ENCODE measurements at regions not wholly inside any gene's neighbourhood (a gene's known extent, or its start where the extent isn't known, plus 50 kb on each side); places are given as distances from the start of the nearest gene placed in this dataset.

DNA sequence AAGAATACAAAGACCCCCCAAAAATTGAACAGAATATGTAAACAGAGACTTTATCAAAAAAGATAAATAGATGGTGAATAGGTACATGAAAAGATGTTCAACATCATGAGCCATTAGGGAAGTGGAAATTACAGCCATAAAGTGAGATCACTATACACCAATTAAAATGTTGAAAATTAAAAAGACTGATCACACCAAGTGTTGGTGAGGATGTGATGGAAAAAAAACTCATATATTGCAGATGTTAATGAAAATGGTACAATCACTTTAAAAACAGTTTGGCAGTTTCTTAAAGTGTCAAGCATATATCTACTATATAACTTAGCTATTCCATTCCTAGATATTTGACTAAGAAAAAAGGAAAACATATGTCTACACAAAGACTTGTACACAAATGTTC, 280.5 kb downstream of the DHX35 start:
- no peak overlapping the region for H3K4me3 ChIP-seq (ENCODE audit: low read length)
- TF ChIP-seq, protein P1, sequence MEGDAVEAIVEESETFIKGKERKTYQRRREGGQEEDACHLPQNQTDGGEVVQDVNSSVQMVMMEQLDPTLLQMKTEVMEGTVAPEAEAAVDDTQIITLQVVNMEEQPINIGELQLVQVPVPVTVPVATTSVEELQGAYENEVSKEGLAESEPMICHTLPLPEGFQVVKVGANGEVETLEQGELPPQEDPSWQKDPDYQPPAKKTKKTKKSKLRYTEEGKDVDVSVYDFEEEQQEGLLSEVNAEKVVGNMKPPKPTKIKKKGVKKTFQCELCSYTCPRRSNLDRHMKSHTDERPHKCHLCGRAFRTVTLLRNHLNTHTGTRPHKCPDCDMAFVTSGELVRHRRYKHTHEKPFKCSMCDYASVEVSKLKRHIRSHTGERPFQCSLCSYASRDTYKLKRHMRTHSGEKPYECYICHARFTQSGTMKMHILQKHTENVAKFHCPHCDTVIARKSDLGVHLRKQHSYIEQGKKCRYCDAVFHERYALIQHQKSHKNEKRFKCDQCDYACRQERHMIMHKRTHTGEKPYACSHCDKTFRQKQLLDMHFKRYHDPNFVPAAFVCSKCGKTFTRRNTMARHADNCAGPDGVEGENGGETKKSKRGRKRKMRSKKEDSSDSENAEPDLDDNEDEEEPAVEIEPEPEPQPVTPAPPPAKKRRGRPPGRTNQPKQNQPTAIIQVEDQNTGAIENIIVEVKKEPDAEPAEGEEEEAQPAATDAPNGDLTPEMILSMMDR (IDR thresholded peaks at IDR 0.05; ENCODE audit: insufficient read depth, low read depth, low read length, missing control alignments), result no peak
- DNase-seq (ENCODE audit: low read depth), result no peak

DNA sequence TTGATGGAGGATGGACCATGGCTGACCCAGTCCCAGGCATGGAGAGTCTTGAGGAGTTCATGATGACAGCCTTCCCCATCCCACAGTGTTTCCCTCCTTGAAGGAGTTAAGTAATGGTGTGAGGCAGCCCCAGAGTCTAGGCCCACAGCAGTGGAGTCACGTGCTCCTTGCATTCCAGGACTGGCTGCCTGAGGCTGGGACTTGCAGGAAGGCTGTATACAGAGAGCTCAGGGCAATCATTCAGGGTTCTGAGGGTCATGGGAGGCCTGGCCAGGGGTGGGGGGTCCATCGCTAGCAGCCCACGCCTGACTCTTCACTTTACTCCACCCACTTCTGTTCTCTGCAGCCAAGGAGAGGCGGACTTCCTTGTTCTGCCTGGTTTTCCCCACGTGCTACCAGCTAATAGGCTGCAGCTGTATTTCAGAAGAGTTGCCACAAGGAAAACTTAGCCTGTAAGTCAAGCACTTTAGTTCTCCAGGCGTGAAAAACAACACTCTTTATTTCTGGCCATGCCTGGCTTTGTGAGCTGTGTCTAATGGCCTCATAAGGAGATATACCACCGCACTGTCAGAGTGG, 272.5 kb downstream of the DHX35 start:
- TF ChIP-seq, protein P1 (IDR thresholded peaks at IDR 0.05; ENCODE audit: insufficient read depth, low read depth, low read length, missing control alignments), result no peak
- H3K4me3 ChIP-seq (ENCODE audit: low read length), result no peak overlapping the region
- DNase-seq (ENCODE audit: low read depth), result no peak

GRCh38 chr20:39233755-39234154, 271.6 kb downstream of the DHX35 start:
- no peak for DNase-seq (ENCODE audit: low read depth)
- TF ChIP-seq, protein P1 (IDR thresholded peaks at IDR 0.05; ENCODE audit: insufficient read depth, low read depth, low read length, missing control alignments), result no peak
- no peak overlapping the region for H3K4me3 ChIP-seq (ENCODE audit: low read length)

GRCh38 chr20:39227416-39227815, 265.3 kb downstream of the DHX35 start:
- H3K4me3 ChIP-seq (ENCODE audit: low read length), result no peak overlapping the region
- TF ChIP-seq, protein P1 (IDR thresholded peaks at IDR 0.05; ENCODE audit: insufficient read depth, low read depth, low read length, missing control alignments), result no peak

DNA sequence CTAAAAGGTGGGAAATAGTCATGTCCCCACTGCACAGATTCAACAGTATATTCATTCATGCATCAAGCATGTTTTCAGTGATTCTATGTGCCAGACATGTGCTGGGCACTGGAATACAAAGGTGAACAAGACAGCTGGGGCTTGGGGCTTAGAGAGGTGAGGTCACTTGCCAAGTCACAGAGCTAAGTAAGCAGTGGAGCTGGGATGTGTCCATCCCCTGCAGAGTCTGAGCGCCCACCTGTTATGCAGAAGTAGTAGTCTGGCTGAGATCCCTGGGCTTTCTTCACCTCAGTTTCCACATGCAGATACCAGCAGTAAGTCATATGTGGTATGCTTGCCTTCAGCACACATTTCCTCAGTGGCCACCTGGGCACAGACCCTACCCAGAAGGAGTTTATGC, 263.8 kb downstream of the DHX35 start:
- TF ChIP-seq, protein P1 (IDR thresholded peaks at IDR 0.05; ENCODE audit: insufficient read depth, low read depth, low read length, missing control alignments), result no peak
- H3K4me3 ChIP-seq (ENCODE audit: low read length), result no peak overlapping the region
- no peak for DNase-seq (ENCODE audit: low read depth)

More at GRCh38 chr20:39227416-39227815, 265.3 kb downstream of the DHX35 start:
- DNase-seq (ENCODE audit: low read depth), result no peak

DNA sequence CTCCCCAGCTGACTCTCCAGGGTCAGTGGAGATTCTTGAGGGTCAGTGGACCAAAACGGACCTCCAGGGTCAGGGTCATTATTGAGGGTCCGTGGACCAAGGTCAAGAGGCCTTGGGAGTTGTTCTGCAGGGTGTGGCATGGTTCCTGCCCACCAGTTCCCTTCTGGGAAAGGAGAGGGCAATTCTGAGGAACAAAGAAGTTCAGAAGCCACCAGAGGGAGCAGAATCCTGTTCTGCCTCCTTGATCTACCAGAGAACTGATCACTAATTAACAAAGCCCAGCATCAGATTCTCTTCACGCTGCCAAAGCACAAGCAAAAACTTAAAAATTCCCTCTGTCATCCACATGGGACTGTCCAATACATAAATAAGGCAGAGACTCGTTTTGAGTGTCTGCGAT, 263.4 kb downstream of the DHX35 start:
- DNase-seq (ENCODE audit: low read depth), result no peak
- H3K4me3 ChIP-seq (ENCODE audit: low read length), result no peak overlapping the region
- TF ChIP-seq, protein P1 (IDR thresholded peaks at IDR 0.05; ENCODE audit: insufficient read depth, low read depth, low read length, missing control alignments), result no peak

- no peak for DNase-seq (ENCODE audit: low read depth)
- no peak overlapping the region for H3K4me3 ChIP-seq (ENCODE audit: low read length)
- TF ChIP-seq, protein P1 (IDR thresholded peaks at IDR 0.05; ENCODE audit: insufficient read depth, low read depth, low read length, missing control alignments), result no peak
These were observed 260.0 kb downstream of the DHX35 start for GRCh38 chr20:39222101-39222500.

Data from epithelial cell of esophagus (primary cell).